ENCODE measurements at regions not wholly inside any gene's neighbourhood (a gene's known extent, or its start where the extent isn't known, plus 50 kb on each side); places are given as distances from the start of the nearest gene placed in this dataset.

DNA sequence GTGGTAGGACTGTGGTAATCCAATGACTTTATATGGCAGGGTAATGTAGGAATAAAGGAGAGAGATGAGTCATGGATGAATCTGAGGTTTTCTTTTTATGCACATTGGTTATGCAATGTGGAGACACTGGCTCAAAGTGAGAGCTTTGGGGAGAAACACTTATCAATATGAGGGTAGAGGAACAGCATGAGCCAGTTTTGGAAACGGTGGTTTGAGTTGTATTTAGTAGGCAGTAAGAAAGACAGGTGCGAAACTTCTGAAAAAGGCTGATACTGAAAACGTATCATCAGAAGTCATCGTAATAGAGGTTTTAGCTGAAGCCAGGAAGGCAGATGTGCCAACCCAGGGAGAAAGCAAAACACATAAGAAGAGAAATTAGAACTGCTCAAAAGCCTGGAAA is 854.8 kb upstream of the SEL1L start:
- intact Hi-C loops (cut with DNase I) = no loop called here
- H3K4me3 ChIP-seq (replicated peaks in 1 of 3) = no peak overlapping the region
- peak overlapping the region in 1 of 3 donors; percentile 30 for H3K27ac ChIP-seq
- WGBS, 2 donors = 66 to 94% methylated on average over 4 of the region's 4 CpGs
- no peaks in the 10 kb centered on the region for H3K9me3 ChIP-seq
- H3K4me1 ChIP-seq = peaks cover 0 to 5% of the 10 kb centered on the region in 2 donors
- H3K27me3 ChIP-seq = no peaks in the 10 kb centered on the region
- no peak for TF ChIP-seq POLR2A (IDR thresholded peaks at IDR 0.05)
- TF ChIP-seq, protein P1, sequence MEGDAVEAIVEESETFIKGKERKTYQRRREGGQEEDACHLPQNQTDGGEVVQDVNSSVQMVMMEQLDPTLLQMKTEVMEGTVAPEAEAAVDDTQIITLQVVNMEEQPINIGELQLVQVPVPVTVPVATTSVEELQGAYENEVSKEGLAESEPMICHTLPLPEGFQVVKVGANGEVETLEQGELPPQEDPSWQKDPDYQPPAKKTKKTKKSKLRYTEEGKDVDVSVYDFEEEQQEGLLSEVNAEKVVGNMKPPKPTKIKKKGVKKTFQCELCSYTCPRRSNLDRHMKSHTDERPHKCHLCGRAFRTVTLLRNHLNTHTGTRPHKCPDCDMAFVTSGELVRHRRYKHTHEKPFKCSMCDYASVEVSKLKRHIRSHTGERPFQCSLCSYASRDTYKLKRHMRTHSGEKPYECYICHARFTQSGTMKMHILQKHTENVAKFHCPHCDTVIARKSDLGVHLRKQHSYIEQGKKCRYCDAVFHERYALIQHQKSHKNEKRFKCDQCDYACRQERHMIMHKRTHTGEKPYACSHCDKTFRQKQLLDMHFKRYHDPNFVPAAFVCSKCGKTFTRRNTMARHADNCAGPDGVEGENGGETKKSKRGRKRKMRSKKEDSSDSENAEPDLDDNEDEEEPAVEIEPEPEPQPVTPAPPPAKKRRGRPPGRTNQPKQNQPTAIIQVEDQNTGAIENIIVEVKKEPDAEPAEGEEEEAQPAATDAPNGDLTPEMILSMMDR (IDR thresholded peaks at IDR 0.05) = no peak
- no peak for DNase-seq
- H3K36me3 ChIP-seq = no peaks in the 10 kb centered on the region

DNA sequence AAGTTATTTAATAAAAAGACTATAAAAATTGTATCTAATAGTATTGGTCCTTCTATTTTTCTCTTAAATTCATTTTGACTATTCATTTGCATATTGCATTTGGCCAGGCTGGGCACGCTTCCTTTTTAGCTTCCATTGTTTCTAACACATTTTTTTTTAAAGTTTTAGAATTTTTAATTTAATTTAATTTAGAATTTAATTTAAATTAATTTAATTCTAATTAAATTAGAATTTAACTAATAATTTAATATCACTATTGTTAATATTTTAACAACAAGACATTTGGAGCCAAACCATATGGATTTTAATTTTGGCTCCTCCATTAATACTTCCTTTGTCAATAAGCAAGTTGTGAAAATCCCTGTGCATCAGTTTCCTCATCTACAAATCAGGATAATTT is 856.9 kb upstream of the SEL1L start:
- H3K9me3 ChIP-seq = no peaks in the 10 kb centered on the region
- no peak for TF ChIP-seq POLR2A (IDR thresholded peaks at IDR 0.05)
- TF ChIP-seq, protein P1 (IDR thresholded peaks at IDR 0.05) = no peak

DNA sequence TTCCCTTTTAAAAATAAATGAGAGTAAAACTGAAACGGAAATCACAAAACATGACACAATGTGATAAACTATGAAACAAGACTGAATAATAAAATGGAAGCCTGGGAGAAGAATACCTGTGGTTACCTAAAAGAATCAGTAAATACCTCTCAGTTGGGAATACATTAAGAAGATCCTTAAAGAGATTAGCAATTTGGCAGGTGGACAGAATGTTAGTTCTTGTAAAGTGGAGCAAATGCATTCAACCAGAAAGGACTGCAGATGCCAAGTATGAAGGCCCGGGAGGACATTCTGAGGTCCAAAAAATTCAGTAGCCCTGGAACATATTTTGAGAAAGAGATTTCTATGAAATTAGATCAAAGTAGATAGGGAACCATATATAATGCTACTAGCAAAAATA is 861.3 kb upstream of the SEL1L start:
- WGBS, 2 donors = 46 to 54% methylated on average over 2 of the region's 2 CpGs
- peak overlapping the region in 1 of 3 donors; percentile 8 for H3K27ac ChIP-seq
- no peak overlapping the region for H3K4me3 ChIP-seq (replicated peaks in 1 of 3)
- peak; percentile 24 to 28 for DNase-seq
- H3K36me3 ChIP-seq = no peaks in the 10 kb centered on the region
- intact Hi-C loops (cut with DNase I) = no loop called here
- TF ChIP-seq, protein P1 (IDR thresholded peaks at IDR 0.05) = no peak
- TF ChIP-seq POLR2A (IDR thresholded peaks at IDR 0.05) = no peak
- no peaks in the 10 kb centered on the region for H3K27me3 ChIP-seq
- no peaks in the 10 kb centered on the region for H3K9me3 ChIP-seq
- peaks cover 8 to 25% of the 10 kb centered on the region in 2 donors for H3K4me1 ChIP-seq

More for the DNA sequence above, 856.9 kb upstream of the SEL1L start:
- Histone ChIP-seq H3K27ac (no peak overlapping the region), H3K27me3 (no peaks in the 10 kb centered on the region), H3K36me3 (no peaks in the 10 kb centered on the region), H3K4me1 (peaks cover 0 to 21% of the 10 kb centered on the region in 2 donors), H3K4me3 (replicated peaks in 1 of 3) (no peak overlapping the region)
- no peak for DNase-seq
- 92% methylated on average over 1 of the region's 1 CpG for WGBS, 2 donors
- intact Hi-C loops (cut with DNase I) = no loop called here

DNA sequence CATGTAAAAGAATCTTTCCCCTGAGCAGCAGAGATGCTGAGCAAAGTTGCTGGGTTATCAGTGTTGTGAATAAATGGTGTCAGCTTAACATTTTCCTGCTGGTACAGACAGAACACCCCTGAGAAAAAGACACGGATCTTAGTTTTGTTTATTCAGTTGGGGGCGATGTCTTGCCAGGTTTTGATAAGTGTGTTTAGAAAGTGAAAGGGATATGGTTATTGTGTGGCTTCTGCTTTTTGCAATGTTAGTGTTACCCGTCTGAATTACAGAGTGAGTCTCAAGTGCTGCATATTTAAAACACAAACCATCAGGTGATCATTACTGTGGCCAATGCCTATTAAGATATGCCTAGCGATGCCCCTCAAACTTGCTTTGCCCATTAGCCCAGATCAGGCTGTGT is 864.6 kb upstream of the SEL1L start:
- H3K4me3 ChIP-seq (replicated peaks in 1 of 3) = no peak overlapping the region
- H3K36me3 ChIP-seq = no peaks in the 10 kb centered on the region
- H3K9me3 ChIP-seq = no peaks in the 10 kb centered on the region
- 4 to 7% methylated on average over 4 of the region's 4 CpGs for WGBS, 2 donors
- intact Hi-C loops (cut with DNase I) = no loop called here
- H3K4me1 ChIP-seq = peaks cover 14 to 26% of the 10 kb centered on the region in 2 donors
- peak in 1 of 2 donors; percentile 31 for DNase-seq
- peak overlapping the region; percentile 5 to 60 (median 55) for H3K27ac ChIP-seq
- no peak for TF ChIP-seq POLR2A (IDR thresholded peaks at IDR 0.05)
- TF ChIP-seq, protein P1 (IDR thresholded peaks at IDR 0.05) = no peak
- no peaks in the 10 kb centered on the region for H3K27me3 ChIP-seq

DNA sequence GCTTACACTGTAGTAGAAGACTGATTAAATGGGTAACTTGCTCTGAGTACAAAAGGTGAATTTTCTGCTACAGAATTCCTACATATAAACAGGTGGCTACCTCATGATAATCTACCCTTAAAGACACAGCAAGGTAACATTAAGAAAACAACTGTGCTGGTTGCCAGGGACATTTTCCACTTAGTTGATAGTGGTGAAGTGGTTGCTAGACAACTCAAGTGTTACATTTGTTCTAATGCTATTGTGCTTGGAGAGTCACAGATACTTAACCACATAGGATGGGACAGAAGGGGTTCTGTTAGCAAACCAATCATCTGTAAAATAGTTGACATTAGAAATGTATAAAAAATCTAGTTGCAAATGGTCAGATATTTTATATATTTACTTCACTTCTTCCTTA is 870.3 kb upstream of the SEL1L start:
- DNase-seq = peak; percentile 65 to 71
- Histone ChIP-seq H3K36me3 (no peaks in the 10 kb centered on the region), H3K9me3 (no peaks in the 10 kb centered on the region), H3K27me3 (no peaks in the 10 kb centered on the region), H3K27ac (peak overlapping the region; percentile 40 to 76 (median 70)), H3K4me1 (peaks cover 15 to 20% of the 10 kb centered on the region in 2 donors), H3K4me3 (replicated peaks in 1 of 3) (no peak overlapping the region)
- TF ChIP-seq POLR2A (IDR thresholded peaks at IDR 0.05) = no peak
- TF ChIP-seq, protein P1 (IDR thresholded peaks at IDR 0.05) = peak in 1 of 6 experiments; percentile 25
- intact Hi-C loops (cut with DNase I) = no loop called here
